ENCODE measurements at regions not wholly inside any gene's neighbourhood (a gene's known extent, or its start where the extent isn't known, plus 50 kb on each side); places are given as distances from the start of the nearest gene placed in this dataset.

DNA sequence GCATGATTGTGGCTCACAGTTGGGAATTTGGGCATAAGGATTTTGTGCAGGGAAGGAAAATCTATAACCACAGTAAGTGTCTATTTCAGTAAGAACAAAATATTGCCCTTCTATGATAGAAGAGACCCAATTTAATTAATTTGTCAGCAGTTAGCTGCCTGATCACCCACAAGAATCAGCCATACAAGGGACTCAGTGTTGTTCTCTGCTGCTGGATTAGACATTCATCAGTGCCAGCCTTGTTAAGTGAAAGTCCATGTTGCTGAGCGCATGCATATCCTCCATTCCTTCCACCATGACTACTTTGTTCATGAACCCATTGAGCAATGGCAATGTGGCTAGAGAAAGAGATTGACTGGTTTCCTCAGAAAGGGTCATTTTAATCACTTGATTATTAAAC is 125.3 kb upstream of the PDHA2 start:
- H3K9me3 Mint-ChIP-seq, result no peaks in the 10 kb centered on the region

DNA sequence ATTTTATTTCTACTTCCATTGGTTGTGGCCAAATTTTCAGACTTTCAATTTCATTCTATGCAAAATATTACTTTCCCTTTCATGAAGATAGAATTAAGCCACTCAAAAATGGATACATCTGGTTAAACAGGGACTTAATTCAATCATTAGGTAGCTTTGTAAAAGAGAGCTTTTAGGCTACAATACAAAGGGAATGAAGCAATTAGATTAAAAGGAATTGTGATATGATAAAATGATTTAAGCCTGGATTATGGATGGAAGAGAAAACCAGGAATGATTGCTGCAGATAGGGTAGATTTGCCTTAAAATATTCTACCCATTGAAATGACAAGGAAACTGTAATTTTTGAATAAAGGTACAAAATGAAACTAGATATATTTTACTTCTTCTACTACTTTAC is 134.6 kb upstream of the PDHA2 start:
- no peak overlapping the region for H3K4me3 Mint-ChIP-seq
- no peaks in the 10 kb centered on the region for H3K27me3 Mint-ChIP-seq (ENCODE audit: low read depth)
- H3K4me1 Mint-ChIP-seq (ENCODE audit: low read depth), result no peaks in the 10 kb centered on the region
- H3K9me3 Mint-ChIP-seq, result peaks cover 4% of the 10 kb centered on the region
- H3K36me3 Mint-ChIP-seq (ENCODE audit: low read depth), result no peaks in the 10 kb centered on the region
- H3K27ac Mint-ChIP-seq, result no peak overlapping the region

More for the DNA sequence above, 125.3 kb upstream of the PDHA2 start:
- H3K4me1 Mint-ChIP-seq (ENCODE audit: low read depth), result no peaks in the 10 kb centered on the region
- H3K27me3 Mint-ChIP-seq (ENCODE audit: low read depth), result no peaks in the 10 kb centered on the region
- H3K36me3 Mint-ChIP-seq (ENCODE audit: low read depth), result no peaks in the 10 kb centered on the region
- H3K4me3 Mint-ChIP-seq, result no peak overlapping the region
- no peak overlapping the region for H3K27ac Mint-ChIP-seq

DNA sequence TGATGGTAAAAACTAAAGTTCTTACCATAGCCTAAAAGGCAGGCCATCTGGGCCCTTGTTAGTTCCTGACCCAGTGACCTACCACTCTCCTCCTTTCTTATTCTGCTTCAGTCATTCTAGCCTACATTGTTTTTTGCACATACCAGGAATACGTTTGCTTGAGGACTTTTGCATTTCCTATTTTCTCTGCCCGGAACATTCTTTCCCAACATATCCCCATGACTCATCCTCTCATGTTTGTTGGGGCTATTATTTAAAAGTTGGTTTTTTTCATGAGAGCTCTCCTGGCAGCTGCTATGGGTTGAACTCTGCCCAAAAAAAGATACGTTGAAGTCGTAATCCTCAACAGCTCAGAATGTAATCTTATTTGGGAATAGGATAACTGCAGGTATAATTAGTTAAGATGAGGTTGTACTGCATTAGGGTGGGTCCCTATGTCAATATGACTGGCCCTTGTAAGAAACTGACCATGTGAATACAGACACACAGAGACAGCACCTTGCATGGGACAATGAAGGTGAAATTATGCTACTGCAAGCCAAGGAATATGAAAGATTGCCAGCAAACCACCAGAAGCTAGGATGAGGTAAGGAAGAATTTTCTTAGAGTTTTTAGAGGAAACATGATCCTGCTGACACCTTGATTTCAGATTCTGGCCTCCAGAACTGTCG is 138.3 kb upstream of the PDHA2 start:
- H3K4me1 Mint-ChIP-seq (ENCODE audit: low read depth), result no peaks in the 10 kb centered on the region
- no peaks in the 10 kb centered on the region for H3K36me3 Mint-ChIP-seq (ENCODE audit: low read depth)
- H3K27ac Mint-ChIP-seq, result no peak overlapping the region
- H3K27me3 Mint-ChIP-seq (ENCODE audit: low read depth), result no peaks in the 10 kb centered on the region
- peaks cover 4% of the 10 kb centered on the region for H3K9me3 Mint-ChIP-seq
- no peak overlapping the region for H3K4me3 Mint-ChIP-seq

DNA sequence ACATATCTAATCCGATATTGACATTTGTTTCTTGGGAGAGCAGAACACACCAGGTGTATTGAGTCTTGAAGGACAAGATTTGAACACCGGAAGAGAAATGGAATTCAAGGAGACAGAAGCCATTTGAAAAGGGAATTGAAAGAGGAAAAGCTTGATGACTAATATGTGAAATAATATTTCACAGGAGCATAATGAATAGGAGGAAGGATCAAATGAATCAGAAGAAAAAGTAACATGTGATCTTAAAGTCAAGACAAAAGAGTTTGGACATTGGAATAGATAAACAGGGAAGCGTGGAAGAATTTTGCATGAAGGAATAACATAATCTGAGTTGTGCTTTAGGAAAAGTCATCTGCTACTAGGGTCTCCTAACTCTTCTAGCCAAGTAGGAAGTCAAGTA is 145.5 kb upstream of the PDHA2 start:
- Mint-ChIP-seq H3K27me3 (ENCODE audit: low read depth) (no peaks in the 10 kb centered on the region), H3K4me1 (ENCODE audit: low read depth) (no peaks in the 10 kb centered on the region), H3K9me3 (no peaks in the 10 kb centered on the region), H3K27ac (no peak overlapping the region), H3K4me3 (no peak overlapping the region), H3K36me3 (ENCODE audit: low read depth) (no peaks in the 10 kb centered on the region)

DNA sequence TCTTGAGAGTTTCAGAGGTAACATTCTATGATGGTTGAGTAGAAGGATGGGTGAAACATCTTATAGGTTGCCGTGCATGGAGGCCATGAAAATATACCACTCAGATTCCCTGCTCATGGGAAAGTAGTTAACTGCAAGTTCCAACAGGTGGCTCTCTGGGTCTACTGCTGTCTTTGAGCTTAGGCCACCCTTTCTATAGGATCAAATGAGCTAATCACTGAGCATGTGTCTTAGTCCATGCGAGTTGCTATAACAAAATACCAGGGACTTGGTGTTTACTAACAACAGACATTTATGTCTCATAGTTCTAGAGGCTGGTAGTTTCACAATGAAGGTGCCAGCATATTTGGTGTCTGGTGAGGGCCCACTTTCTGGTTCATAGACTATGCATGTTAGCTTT is 144.8 kb upstream of the UNC5C start:
- no peaks in the 10 kb centered on the region for H3K27me3 Mint-ChIP-seq (ENCODE audit: low read depth)
- H3K36me3 Mint-ChIP-seq (ENCODE audit: low read depth), result no peaks in the 10 kb centered on the region
- H3K27ac Mint-ChIP-seq, result no peak overlapping the region
- H3K4me1 Mint-ChIP-seq (ENCODE audit: low read depth), result no peaks in the 10 kb centered on the region
- H3K4me3 Mint-ChIP-seq, result no peak overlapping the region
- no peaks in the 10 kb centered on the region for H3K9me3 Mint-ChIP-seq

DNA sequence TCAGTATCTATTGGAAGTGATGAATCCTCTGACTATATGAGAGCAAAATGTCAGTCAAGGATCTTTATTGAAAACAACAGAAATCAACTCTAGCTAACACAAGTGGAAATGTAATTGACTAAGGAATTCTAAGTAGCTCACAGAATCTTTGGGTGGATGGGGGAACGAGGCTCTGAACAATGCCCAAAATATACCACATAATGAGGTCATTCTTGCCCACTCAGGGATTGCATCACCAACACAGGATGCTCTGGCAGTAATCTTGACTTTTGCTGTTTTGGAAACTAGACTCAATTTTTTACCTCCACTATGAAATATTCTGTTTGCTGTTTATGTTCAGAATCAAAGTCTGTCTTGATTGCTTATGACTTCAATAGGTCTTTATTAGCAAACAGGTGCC is 127.4 kb upstream of the UNC5C start:
- H3K36me3 Mint-ChIP-seq (ENCODE audit: low read depth), result no peaks in the 10 kb centered on the region
- no peak overlapping the region for H3K4me3 Mint-ChIP-seq
- no peak overlapping the region for H3K27ac Mint-ChIP-seq
- H3K27me3 Mint-ChIP-seq (ENCODE audit: low read depth), result no peaks in the 10 kb centered on the region
- H3K4me1 Mint-ChIP-seq (ENCODE audit: low read depth), result no peaks in the 10 kb centered on the region
- peaks cover 3% of the 10 kb centered on the region for H3K9me3 Mint-ChIP-seq

DNA sequence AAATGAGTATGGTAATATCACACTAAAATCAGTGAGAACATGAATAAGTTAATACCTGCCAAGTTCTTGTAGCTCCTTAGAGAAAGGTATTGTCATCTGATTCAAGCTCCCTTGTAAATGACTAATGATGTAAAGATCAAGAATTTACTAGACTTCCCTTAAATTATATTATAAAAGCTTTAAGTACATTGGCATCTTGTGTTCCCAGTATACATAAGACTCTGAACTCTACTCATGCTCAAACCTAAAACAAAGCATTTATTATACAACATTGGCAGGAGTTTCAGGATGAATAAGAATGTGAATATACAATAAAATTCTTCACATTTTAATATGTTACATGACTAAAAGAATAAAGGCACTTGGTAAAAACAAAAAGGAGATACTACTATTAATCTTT is 126.8 kb upstream of the UNC5C start:
- no peak overlapping the region for H3K4me3 Mint-ChIP-seq

DNA sequence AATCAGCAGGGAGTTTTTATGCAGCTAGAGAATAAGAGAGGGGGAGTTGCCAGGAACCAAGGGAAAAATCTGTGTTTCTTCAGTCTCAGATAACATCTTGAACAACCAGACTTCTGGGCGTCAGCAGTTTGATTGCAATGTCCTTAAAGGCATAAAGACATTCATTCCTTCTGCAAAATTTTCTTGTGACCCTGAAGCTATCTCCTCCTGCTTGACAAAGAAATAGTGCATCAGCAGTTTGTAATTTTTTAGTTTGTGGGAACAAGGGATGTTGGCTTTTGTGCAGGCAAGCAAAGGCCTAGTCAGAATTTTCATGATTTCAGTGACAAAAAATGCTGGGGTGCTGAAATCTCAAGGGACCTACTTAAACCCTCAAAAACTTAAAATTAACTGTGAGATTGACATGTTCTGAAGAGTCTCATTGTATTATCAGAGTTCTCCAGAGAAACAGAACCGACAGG is 125.8 kb upstream of the UNC5C start:
- no peaks in the 10 kb centered on the region for H3K27me3 Mint-ChIP-seq (ENCODE audit: low read depth)

More for the DNA sequence above, 126.8 kb upstream of the UNC5C start:
- Mint-ChIP-seq H3K9me3 (peaks cover 3% of the 10 kb centered on the region), H3K4me1 (ENCODE audit: low read depth) (no peaks in the 10 kb centered on the region), H3K36me3 (ENCODE audit: low read depth) (no peaks in the 10 kb centered on the region), H3K27ac (no peak overlapping the region), H3K27me3 (ENCODE audit: low read depth) (no peaks in the 10 kb centered on the region)

DNA sequence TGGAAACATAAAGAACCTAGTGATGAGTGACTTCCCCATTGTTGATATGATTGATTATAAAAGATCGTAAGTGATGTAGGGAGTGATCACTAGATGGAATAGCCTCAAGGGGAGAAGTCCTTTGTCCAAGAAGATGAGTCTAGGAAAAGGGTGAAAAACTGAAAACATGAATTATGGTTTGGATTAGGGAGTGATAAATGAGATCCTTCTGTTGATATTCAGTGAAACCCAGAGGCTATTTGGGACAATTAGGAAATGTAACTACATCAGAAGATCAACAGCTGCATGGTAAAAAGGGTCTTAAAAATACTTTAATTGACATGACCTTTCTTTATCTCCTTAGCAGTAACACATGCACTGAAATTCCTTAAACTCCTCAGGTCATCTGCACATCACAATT is 124.0 kb upstream of the UNC5C start:
- Mint-ChIP-seq H3K27ac (no peak overlapping the region), H3K9me3 (peaks cover 6% of the 10 kb centered on the region), H3K4me1 (ENCODE audit: low read depth) (no peaks in the 10 kb centered on the region)

More for the DNA sequence above, 125.8 kb upstream of the UNC5C start:
- H3K27ac Mint-ChIP-seq, result no peak overlapping the region
- H3K4me3 Mint-ChIP-seq, result no peak overlapping the region
- no peaks in the 10 kb centered on the region for H3K4me1 Mint-ChIP-seq (ENCODE audit: low read depth)
- H3K36me3 Mint-ChIP-seq (ENCODE audit: low read depth), result no peaks in the 10 kb centered on the region
- peaks cover 6% of the 10 kb centered on the region for H3K9me3 Mint-ChIP-seq

DNA sequence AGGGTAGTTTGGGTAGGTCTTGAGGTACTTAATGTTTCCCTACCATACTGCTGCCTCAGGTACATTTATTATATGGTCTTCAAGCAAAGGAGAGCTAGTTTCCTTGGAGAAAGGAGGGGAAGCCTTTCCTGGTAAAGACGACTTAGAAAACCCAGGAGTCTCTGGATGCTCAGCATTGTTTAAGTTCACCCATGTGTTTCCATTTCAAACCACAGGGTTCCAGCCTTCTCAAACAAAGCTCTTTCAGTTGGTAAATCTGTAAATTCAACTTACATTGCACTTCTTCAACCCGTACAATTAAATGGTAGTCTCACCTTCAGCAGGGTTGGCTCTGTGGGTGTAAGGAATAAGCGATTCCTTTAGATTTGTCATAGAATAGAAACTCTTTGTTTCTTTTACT is 111.9 kb upstream of the UNC5C start:
- Mint-ChIP-seq H3K9me3 (peaks cover 1% of the 10 kb centered on the region), H3K36me3 (ENCODE audit: low read depth) (no peaks in the 10 kb centered on the region), H3K27me3 (ENCODE audit: low read depth) (no peaks in the 10 kb centered on the region), H3K4me3 (no peak overlapping the region), H3K27ac (no peak overlapping the region), H3K4me1 (ENCODE audit: low read depth) (no peaks in the 10 kb centered on the region)

More for the DNA sequence above, 124.0 kb upstream of the UNC5C start:
- Mint-ChIP-seq H3K27me3 (ENCODE audit: low read depth) (no peaks in the 10 kb centered on the region), H3K4me3 (no peak overlapping the region), H3K36me3 (ENCODE audit: low read depth) (no peaks in the 10 kb centered on the region)

DNA sequence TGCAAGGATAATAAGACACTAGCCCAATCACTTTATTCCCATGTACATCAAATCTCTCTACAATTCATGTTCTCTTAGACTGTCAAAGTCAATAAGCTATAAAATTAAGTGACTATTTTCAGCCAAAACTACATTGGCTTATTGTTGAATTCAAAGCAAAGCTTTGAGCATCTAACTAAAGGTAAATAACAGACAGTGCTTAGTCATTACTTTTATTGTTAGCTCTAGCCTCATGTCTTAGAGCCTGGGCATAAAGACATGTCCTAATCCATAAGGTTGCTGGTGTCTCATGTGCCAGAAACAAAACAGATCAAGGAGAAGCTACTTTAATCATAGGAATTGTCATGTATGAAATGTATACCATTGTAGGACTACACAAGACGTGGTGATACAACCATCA is 103.1 kb upstream of the UNC5C start:
- peaks cover 10% of the 10 kb centered on the region for H3K9me3 Mint-ChIP-seq
- H3K4me1 Mint-ChIP-seq (ENCODE audit: low read depth), result no peaks in the 10 kb centered on the region
- no peak overlapping the region for H3K27ac Mint-ChIP-seq
- H3K4me3 Mint-ChIP-seq, result no peak overlapping the region
- H3K36me3 Mint-ChIP-seq (ENCODE audit: low read depth), result no peaks in the 10 kb centered on the region
- no peaks in the 10 kb centered on the region for H3K27me3 Mint-ChIP-seq (ENCODE audit: low read depth)

DNA sequence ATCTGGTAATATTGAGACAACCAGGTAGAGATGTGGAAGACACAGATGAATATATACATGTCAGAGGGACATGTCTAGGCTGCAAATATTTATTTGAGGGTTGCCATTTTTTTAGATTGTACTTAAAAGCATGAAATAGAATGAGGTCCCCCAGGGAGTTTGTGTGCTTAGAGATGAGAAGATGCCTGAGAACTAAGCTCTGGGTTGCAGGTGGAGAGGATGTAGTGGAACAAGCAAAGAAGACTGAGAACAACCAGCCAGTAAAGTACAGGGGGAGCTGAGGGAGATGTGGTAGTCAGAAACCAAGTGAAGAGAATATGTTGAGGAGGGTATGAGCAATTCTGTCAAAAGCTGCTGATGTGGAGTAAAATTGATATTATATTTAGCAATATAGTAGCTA is 95.6 kb upstream of the UNC5C start:
- Mint-ChIP-seq H3K9me3 (no peaks in the 10 kb centered on the region), H3K27ac (no peak overlapping the region), H3K36me3 (ENCODE audit: low read depth) (no peaks in the 10 kb centered on the region), H3K27me3 (ENCODE audit: low read depth) (no peaks in the 10 kb centered on the region), H3K4me1 (ENCODE audit: low read depth) (no peaks in the 10 kb centered on the region), H3K4me3 (no peak overlapping the region)

DNA sequence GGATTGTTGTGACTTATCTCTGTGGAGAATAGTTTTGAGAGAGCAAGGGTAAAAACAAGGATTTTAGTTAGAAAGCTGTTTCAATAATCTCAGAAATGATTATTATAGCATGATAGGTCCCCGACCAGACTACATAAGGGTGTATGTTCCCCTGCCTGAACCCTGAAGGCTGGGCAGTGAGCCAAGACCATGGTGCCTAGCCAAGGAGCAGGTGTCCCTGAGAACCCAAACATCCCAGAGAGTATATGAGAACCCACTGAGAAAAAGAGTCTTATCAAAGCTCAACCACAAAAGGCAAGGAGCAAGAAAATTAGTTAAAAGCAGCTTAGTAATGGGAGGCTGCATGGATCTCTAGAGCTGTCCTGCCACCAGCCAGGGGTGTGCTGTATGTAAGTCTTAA is 94.9 kb upstream of the UNC5C start:
- no peaks in the 10 kb centered on the region for H3K9me3 Mint-ChIP-seq
- H3K27ac Mint-ChIP-seq, result no peak overlapping the region
- peaks cover 1% of the 10 kb centered on the region for H3K4me1 Mint-ChIP-seq (ENCODE audit: low read depth)
- no peak overlapping the region for H3K4me3 Mint-ChIP-seq
- no peaks in the 10 kb centered on the region for H3K27me3 Mint-ChIP-seq (ENCODE audit: low read depth)
- H3K36me3 Mint-ChIP-seq (ENCODE audit: low read depth), result no peaks in the 10 kb centered on the region

DNA sequence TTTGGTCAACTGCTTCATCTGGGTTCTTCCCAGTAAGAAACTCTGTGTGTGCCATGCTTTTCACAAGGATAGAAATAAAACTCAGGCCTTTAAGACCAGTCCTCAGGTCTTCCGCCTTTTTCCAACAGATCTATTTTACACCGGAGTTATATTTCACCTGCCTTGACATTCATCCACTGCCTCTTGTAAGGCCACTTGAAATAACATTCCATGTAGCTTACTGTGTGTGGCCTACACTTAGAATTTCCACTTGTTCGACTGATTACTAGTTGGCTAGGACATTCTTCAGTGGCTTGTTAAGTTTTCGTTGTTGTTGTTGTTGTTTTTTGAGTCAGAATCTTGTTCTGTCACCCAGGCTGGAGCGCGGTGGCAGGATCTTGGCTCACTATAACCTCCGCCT is 92.8 kb upstream of the UNC5C start:
- Mint-ChIP-seq H3K4me3 (no peak overlapping the region), H3K4me1 (ENCODE audit: low read depth) (peaks cover 1% of the 10 kb centered on the region), H3K9me3 (no peaks in the 10 kb centered on the region), H3K36me3 (ENCODE audit: low read depth) (no peaks in the 10 kb centered on the region), H3K27me3 (ENCODE audit: low read depth) (no peaks in the 10 kb centered on the region), H3K27ac (no peak overlapping the region)

DNA sequence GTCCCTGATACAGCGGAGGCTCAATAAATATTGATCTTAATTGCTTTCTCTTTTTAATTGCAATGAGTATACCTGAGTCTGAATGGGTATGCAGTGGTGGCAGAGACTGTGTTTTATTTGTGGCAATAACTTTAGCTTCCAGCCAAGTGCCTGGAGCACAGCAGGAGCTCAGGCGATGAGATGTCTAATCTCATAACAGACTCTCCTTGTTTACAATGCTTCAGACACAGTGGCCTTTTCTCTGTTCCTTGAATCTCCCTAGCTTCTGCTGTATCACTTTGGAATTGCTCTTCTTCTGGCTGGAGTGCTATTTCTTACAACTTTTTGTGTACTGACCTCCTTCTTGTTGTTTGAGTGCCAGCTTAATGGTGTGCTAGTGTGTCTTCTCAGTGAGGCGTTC is 91.5 kb upstream of the UNC5C start:
- Mint-ChIP-seq H3K9me3 (no peaks in the 10 kb centered on the region), H3K27ac (no peak overlapping the region), H3K4me3 (no peak overlapping the region), H3K36me3 (ENCODE audit: low read depth) (no peaks in the 10 kb centered on the region), H3K27me3 (ENCODE audit: low read depth) (no peaks in the 10 kb centered on the region), H3K4me1 (ENCODE audit: low read depth) (peaks cover 1% of the 10 kb centered on the region)

All from T-helper 1 cell treated with Interleukin-12 subunit alpha and Interleukin-12 subunit beta and Interleukin-4 antibody, amounts not matched to agents 30 μg/mL and 1 μg/mL, for 36 hours (primary cell).